Activated T-helper 17 cell treated with anti-CD3 and anti-CD28 coated beads, Interleukin-2, amount 50 U/mL, for 72 hours (primary cell): ENCODE measurements at regions not wholly inside any gene's neighbourhood (a gene's known extent, or its start where the extent isn't known, plus 50 kb on each side); places are given as distances from the start of the nearest gene placed in this dataset.
"Not testable (repeated sequence)": the region's sequence is repeated elsewhere in the genome, so short reads cannot be mapped to it uniquely, and the experiment has no call there.

ENCODE experiments used
- ATAC-seq: fragments of 150-1000 bp; cut with Tn5 transposase; replicated peaks from 2 replicates; pipeline ENCODE4 v1.10.0; 2021; ENCODE audit warnings: mild to moderate bottlenecking, moderate library complexity
- H3K27ac Mint-ChIP-seq: one replicate; pipeline ENCODE4 v1.8.0; 2022; ENCODE audit warnings: mixed read lengths
- H3K27me3 Mint-ChIP-seq: one replicate; pipeline ENCODE4 v1.8.0; 2022; ENCODE audit warnings: mixed read lengths
- H3K36me3 Mint-ChIP-seq: one replicate; pipeline ENCODE4 v1.8.0; 2022; ENCODE audit warnings: low read depth, mild to moderate bottlenecking, mixed read lengths
- H3K4me1 Mint-ChIP-seq: one replicate; pipeline ENCODE4 v1.8.0; 2022; ENCODE audit warnings: mixed read lengths
- H3K4me3 Mint-ChIP-seq: one replicate; pipeline ENCODE4 v1.8.0; 2022; ENCODE audit warnings: mild to moderate bottlenecking, mixed read lengths
- H3K9me3 Mint-ChIP-seq: one replicate; pipeline ENCODE4 v1.8.0; 2022; ENCODE audit warnings: mixed read lengths

DNA sequence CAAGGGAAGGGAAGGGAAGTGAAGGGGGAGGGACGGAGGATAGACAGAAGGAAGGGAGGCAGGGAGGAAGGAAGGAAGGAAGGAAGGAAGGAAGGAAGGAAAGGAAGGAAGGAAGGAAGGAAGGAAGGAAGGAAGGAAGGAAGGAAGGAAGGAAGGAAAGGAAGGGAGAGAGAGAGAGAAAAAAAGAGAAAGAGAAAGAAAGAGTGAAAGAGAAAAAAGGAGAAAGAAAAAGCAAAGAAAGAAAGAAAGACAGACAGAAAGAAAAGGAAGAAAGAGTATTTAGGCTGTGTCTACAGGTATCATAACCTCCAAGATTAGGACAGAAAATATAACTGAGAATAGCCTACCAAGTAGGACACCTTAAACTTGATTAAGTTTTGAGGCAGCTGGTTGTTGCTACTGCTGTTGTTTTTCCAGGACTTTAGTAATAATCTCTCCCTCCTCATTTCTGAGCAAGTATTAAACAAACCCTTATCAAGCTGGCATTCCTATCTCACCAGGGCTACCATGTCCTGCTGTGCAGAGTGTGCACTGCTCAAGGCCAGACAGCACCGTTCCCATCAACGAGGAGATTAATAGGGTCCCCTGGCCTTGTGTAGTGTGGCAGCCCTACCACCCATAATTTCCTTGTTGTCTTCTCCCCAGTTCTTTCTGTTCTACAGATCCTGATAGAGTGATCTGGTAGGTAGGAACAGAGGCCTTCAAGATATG is 90.5 kb upstream of the FHL2 start:
- Mint-ChIP-seq H3K36me3 (no peaks in the 10 kb centered on the region), H3K9me3 (peaks cover 9% of the 10 kb centered on the region), H3K4me1 (no peaks in the 10 kb centered on the region), H3K4me3 (no peak overlapping the region), H3K27me3 (peaks cover 17% of the 10 kb centered on the region), H3K27ac (no peak overlapping the region)
- no peak for ATAC-seq

DNA sequence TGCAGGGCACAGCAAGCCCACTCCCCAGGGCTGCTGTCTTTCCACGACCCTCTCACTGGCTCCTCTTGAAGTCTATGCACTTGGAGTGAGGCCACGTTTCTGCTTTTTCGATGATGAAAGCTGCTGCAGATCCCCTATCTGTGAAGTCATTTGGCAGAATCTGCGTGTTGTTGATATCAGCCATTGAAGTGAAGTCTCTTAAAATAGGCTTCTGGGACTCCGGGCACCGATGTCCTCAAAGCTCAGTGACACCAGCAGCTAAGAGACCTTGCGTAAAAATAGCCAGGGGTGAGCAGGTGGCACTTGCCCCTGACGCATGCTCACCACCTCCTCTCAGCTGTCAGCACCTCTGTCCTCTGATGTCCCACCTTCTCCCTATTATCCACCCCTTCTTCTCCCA is 89.4 kb upstream of the FHL2 start:
- Mint-ChIP-seq H3K27me3 (peaks cover 13% of the 10 kb centered on the region), H3K4me1 (no peaks in the 10 kb centered on the region), H3K4me3 (no peak overlapping the region), H3K27ac (no peak overlapping the region), H3K36me3 (no peaks in the 10 kb centered on the region), H3K9me3 (peaks cover 6% of the 10 kb centered on the region)
- ATAC-seq: no peak

DNA sequence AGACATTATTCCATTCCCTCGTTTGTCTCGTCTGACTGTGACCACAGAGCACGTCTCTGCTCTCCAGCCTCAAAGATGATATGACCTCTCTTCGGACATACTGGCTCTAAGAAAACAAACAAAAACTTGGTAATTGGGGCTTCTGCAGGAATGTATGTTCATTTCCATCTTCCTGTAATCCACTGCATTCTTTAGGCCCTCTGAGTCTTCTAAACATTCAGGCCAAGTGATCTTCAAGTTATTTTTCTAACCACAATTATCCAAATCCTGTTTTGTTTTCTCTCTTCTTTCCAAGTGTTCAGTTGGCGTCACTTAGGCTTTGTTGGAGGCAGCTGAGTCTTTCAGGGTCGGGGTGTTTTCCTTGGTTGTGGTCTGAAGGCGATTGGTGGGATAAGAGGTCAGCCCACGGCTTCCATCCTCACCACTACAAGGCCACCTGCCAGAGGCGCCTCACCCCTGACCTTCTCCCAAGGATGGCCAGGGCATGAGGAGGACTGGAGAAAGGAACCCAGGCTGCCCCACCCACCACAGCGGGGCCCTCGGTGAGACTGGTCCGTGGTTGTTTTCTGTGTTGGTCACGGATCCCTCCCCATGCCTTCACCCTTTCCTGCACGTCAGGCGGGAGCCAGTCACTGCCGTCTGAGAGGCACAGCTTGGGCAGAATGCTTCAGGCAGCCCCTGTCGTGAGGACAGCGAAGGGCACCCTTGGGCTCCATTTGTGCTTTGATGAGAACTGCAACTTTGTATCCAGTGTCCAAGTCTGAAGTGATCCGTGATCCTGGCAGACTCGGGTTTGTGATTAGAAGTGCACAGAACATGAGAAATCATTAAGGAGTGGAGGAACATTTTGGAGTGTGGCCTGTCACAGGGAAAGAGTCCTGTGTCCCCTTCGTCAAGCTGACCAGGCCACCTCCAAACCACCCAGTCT is 88.6 kb upstream of the FHL2 start:
- peaks cover 7% of the 10 kb centered on the region for H3K27me3 Mint-ChIP-seq
- no peaks in the 10 kb centered on the region for H3K36me3 Mint-ChIP-seq
- no peaks in the 10 kb centered on the region for H3K9me3 Mint-ChIP-seq
- no peak for ATAC-seq
- H3K27ac Mint-ChIP-seq: no peak overlapping the region
- no peaks in the 10 kb centered on the region for H3K4me1 Mint-ChIP-seq
- no peak overlapping the region for H3K4me3 Mint-ChIP-seq

DNA sequence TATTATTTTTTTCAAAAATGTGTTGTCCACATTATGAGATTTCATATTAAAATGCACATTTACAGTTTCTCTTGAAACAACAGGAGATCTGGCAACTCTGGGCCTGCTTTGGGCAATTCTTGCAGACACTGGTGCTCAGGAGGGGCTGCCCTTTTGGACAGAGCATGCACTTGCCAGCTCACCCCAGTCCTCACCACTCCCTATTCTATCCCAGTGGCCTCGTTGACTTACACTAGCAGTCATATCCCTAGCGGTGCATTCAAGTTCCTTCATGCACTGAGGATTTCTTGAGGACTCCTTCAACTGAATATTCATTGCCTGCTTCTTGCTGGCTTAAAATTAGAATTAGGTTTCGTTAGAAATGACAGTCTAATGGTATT is 87.9 kb upstream of the FHL2 start:
- Mint-ChIP-seq H3K27ac (no peak overlapping the region), H3K27me3 (peaks cover 2% of the 10 kb centered on the region), H3K4me1 (no peaks in the 10 kb centered on the region), H3K36me3 (no peaks in the 10 kb centered on the region), H3K4me3 (no peak overlapping the region), H3K9me3 (no peaks in the 10 kb centered on the region)
- no peak for ATAC-seq

DNA sequence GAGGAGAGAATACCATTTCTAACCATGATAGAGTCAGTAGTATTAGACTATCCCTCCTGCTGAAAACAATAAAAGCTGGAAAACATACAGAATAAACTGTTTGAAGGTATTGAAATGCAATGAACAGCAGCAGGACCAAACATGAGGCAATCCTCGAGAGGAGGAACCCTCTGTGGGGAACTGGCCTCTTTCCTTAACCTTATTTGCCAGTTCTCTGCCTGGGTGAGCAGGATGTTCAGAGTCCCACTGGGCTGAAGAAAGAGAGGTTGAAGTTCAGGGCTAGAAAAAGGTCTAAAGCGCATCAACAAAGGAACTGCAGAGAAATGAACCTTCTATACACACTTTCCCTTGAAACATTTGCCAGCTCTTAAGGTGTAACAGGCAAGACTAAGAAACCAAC is 79.8 kb upstream of the FHL2 start:
- H3K27ac Mint-ChIP-seq: no peak overlapping the region
- no peak overlapping the region for H3K4me3 Mint-ChIP-seq
- H3K4me1 Mint-ChIP-seq: no peaks in the 10 kb centered on the region
- H3K36me3 Mint-ChIP-seq: no peaks in the 10 kb centered on the region
- no peaks in the 10 kb centered on the region for H3K9me3 Mint-ChIP-seq
- peaks cover 4% of the 10 kb centered on the region for H3K27me3 Mint-ChIP-seq
- no peak for ATAC-seq

DNA sequence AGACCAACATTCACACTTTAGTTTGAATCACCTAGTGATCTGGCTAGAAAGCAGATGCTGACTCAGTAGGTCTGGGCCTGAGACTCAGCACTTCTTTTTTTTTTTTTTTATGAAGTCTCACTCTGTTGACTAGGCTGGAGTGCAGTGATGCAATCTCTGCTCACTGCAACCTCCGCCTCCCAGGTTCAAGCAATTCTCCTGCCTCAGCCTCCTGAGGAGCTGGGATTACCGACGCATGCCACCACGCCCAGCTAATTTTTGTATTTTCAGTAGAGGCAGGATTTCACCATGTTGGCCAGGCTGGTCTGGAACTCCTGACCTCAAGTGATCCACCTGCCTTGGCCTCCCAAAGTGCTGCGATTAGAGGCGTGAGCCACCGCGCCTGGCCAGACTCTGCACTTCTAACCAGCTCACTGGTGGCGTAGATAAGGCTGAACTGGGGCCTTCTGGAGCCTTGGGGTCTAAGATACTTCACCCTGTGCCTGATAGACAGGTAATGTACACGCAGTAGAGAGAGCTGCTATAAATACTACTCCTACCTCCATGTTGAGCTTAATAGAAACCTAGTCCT is 78.3 kb upstream of the FHL2 start:
- not testable (repeated sequence) for H3K4me3 Mint-ChIP-seq, H3K9me3 Mint-ChIP-seq, H3K27ac Mint-ChIP-seq, H3K36me3 Mint-ChIP-seq, H3K4me1 Mint-ChIP-seq, H3K27me3 Mint-ChIP-seq, ATAC-seq

DNA sequence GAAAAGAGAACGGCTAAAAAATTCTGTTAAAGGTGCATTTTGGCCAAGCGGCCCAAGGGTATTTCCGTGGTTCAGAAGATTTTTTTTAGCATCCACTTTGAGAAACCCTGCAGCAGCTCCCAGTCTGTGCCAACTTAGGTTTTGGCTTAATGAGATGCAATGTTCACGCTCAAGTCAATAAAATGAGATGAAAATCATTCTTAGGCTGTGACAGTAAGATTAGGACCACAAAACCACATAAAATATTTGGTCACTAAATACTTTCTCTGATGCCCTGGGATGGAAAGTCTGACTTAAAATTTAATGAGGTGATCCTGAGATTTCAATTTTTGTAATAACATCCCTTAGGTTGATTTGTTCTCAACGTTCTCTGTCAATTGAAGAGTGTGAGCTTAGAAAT is 74.2 kb upstream of the FHL2 start:
- H3K4me3 Mint-ChIP-seq: no peak overlapping the region
- no peak overlapping the region for H3K27ac Mint-ChIP-seq
- no peaks in the 10 kb centered on the region for H3K36me3 Mint-ChIP-seq
- H3K27me3 Mint-ChIP-seq: peaks cover 3% of the 10 kb centered on the region
- H3K4me1 Mint-ChIP-seq: peaks cover 6% of the 10 kb centered on the region
- no peaks in the 10 kb centered on the region for H3K9me3 Mint-ChIP-seq
- no peak for ATAC-seq

DNA sequence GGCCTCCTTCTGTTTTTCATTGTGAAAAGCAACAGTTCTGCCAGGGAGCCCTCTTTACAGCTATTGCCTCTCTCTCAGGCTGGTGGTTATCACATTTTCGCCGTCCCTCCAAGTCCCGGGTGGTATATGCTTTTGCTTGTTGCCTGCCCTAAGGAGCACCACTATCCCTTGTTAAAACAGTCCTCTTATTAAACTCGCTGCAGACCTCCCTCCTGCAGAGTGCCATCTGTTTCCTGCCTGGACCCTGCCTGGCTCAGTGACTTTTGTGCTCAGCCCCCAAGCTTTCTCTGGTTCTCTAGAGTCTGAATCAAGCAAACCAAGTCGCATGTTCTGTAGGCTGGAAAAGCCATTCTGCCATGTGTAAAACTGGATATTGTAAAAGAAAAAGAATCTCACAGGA is 72.1 kb upstream of the FHL2 start:
- Mint-ChIP-seq H3K9me3 (no peaks in the 10 kb centered on the region), H3K27me3 (peaks cover 8% of the 10 kb centered on the region), H3K36me3 (no peaks in the 10 kb centered on the region), H3K4me3 (no peak overlapping the region), H3K4me1 (peaks cover 9% of the 10 kb centered on the region), H3K27ac (no peak overlapping the region)
- no peak for ATAC-seq

DNA sequence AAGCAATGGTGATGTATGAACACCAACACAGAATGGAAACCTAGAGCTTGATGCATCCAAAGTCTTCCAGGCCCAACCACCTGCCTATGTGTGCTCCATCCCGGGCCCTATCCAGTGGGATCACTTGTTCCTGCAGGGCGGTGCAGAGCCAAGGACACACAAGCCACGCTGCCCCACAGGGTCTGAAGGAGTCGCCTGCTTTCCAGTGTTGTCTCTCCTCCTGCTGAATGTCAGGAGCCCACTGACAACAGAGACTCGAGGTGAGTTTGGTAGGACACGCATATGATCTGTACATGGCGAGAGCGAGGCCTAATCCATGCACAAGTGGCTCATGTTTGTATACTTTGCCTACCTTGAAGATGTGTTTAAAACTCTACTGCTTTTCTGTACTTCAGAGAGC is 70.9 kb upstream of the FHL2 start:
- no peaks in the 10 kb centered on the region for H3K9me3 Mint-ChIP-seq
- H3K27me3 Mint-ChIP-seq: peaks cover 11% of the 10 kb centered on the region
- peaks cover 9% of the 10 kb centered on the region for H3K4me1 Mint-ChIP-seq
- H3K27ac Mint-ChIP-seq: no peak overlapping the region
- no peak for ATAC-seq
- no peak overlapping the region for H3K4me3 Mint-ChIP-seq
- H3K36me3 Mint-ChIP-seq: no peaks in the 10 kb centered on the region

DNA sequence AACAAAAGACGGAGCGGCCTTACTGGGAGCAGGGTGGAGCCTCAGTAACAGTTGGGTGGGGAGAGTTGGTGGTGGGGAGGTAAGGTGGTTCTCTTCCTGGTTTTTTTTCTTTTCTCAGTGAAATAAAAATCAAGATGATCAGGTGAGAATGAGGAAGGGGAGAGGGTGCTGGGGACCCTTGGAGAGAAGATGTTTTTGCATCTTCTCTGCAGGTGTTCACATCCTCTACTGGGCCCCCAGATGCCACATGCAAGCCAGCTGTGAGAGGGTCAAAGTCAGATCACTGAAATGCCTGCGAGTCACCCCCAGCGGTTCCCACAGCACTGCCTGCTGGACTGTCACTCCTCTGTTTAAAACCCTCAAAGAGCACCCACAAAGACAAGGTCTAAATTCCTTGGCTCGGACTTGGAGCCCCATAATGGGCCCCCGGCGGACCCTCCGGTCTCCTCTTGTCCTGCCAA is 69.8 kb upstream of the FHL2 start:
- H3K36me3 Mint-ChIP-seq: no peaks in the 10 kb centered on the region
- no peaks in the 10 kb centered on the region for H3K9me3 Mint-ChIP-seq
- H3K4me3 Mint-ChIP-seq: peak overlapping the region; percentile 50
- H3K27me3 Mint-ChIP-seq: peaks cover 11% of the 10 kb centered on the region
- H3K4me1 Mint-ChIP-seq: peaks cover 9% of the 10 kb centered on the region
- ATAC-seq: no peak
- peak overlapping the region; percentile 78 for H3K27ac Mint-ChIP-seq

DNA sequence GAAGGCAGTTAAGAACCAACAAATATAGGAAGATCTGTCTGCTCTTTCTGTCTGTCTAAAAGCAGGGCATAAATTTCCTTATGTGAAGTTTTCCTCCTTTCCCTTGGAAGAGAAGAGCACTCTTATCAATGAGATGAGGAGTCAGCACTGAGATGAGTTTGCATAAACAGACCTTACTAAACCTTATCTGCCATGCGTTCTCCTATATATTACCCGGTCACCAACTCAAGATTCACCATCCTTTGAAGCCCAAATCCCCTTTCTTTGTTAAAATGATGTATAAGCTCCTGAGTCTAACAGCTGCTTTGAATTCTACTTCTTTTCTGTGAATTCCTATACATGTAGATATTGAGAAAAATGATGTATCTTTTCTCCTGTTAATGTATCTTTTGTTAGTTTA is 65.5 kb upstream of the FHL2 start:
- no peaks in the 10 kb centered on the region for H3K9me3 Mint-ChIP-seq

DNA sequence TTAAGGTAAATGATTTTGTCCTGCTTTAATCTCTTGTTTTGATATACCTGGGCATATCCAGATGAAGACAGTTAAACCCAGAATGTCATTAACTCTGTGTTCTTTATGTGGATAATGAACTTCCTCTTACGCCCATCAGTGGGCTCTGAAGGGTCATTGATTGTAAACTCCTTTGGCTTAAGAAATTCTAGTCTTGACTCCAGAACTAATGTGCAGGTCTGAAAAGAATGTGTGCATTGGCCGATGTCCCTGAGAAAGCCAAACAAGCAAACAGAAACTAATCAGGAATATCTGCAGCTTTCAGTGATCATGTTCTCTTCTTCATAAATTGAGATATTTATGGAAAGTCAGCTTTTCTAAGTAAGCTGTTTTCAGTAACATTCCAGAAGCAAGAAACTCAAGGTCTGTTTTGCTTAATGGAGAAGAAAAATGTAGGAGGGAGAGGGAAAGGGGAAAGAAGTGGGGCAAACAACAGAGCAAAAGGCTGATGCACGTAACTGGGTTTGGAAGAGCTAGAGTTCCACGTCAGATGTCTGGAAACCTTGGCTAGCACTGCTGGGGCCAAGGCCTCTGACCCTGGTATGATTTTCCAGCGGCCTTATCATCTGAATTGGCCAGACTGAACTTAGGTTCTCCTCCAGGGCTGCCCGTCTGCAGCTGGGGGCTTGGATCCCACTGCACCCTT is 61.3 kb upstream of the FHL2 start:
- Mint-ChIP-seq H3K9me3 (no peaks in the 10 kb centered on the region), H3K36me3 (no peaks in the 10 kb centered on the region), H3K4me1 (no peaks in the 10 kb centered on the region), H3K4me3 (no peak overlapping the region), H3K27me3 (no peaks in the 10 kb centered on the region), H3K27ac (no peak overlapping the region)
- ATAC-seq: no peak

More for the DNA sequence above, 65.5 kb upstream of the FHL2 start:
- ATAC-seq: no peak
- Mint-ChIP-seq H3K4me3 (no peak overlapping the region), H3K36me3 (no peaks in the 10 kb centered on the region), H3K27ac (no peak overlapping the region), H3K4me1 (peaks cover 9% of the 10 kb centered on the region), H3K27me3 (peaks cover 11% of the 10 kb centered on the region)

DNA sequence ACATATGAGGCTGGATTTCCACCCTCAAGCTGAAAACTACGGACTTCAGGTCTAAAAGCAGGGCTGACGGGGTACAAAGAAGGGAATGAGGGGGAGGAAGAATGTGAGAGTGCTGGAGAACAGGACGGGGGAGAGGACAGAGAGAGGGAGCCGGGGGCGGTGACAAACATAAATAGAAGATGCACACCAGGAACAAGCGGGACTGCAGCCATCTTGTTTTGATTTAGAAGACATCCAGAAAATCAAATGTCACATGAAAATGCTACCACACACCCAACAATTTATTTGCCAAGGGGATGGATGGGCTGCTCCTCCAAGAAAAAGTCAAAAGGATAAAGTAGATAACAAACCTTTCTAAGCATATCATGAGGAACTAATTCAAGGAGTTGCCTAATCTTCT is 59.2 kb upstream of the FHL2 start:
- Mint-ChIP-seq H3K27ac (no peak overlapping the region), H3K27me3 (no peaks in the 10 kb centered on the region), H3K9me3 (no peaks in the 10 kb centered on the region), H3K36me3 (no peaks in the 10 kb centered on the region), H3K4me1 (no peaks in the 10 kb centered on the region), H3K4me3 (no peak overlapping the region)
- no peak for ATAC-seq

DNA sequence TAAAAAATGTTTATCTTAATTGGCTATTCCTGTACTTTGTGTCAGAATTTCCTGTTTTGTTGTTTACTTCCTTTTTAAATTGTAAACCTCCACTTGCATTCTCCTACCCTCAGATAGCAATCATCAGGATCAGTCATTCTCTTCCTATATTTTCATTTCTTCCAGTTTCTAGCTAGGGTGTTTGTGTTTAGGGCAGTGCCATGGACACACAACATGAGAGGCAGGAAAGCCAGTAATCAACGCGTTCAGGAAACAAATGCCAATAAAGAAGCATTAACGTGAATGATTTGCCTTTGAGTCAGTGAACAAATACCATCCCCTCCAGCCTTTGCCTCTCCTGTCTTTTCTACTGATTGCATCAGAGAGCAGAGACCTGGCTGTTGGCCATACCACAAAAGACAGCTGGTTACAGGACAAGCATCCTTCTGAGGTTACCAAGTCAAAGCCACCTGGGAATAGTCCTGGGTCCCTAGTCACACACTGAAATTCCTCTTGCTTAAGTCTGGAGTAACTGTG is 56.7 kb upstream of the FHL2 start:
- no peak overlapping the region for H3K27ac Mint-ChIP-seq
- ATAC-seq: no peak
- H3K4me1 Mint-ChIP-seq: no peaks in the 10 kb centered on the region
- H3K27me3 Mint-ChIP-seq: peaks cover 3% of the 10 kb centered on the region
- H3K4me3 Mint-ChIP-seq: no peak overlapping the region
- H3K36me3 Mint-ChIP-seq: no peaks in the 10 kb centered on the region
- no peaks in the 10 kb centered on the region for H3K9me3 Mint-ChIP-seq
